ENCODE measurements at regions not wholly inside any gene's neighbourhood (a gene's known extent, or its start where the extent isn't known, plus 50 kb on each side); places are given as distances from the start of the nearest gene placed in this dataset.

DNA sequence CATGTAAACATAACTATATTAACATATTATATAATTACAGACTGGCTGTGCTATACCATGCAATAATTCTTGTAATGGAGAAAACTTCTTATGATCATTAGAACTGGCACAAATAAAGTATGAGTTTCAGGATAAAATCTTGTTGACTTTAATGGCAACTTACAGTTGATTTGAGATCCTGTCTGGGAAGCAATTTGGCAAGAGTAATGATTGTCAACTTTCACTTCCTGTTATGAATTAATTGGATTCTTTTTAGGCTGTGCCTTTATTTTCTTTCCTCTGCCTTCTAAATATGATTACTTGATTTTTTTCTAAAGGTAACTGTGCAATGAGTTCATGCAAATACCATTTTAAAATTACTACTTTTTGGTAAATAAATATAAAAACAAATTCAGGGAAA is 158.1 kb upstream of the B3GAT2 start:
- TF ChIP-seq MYC (IDR thresholded peaks at IDR 0.05; ENCODE audit: borderline replicate concordance, low read length) = no peak
- no peak for TF ChIP-seq RAD21 (conservative IDR thresholded peaks at IDR 0.05 in 1 of 2, IDR thresholded peaks at IDR 0.05 in 1 of 2)
- TF ChIP-seq, protein P1, sequence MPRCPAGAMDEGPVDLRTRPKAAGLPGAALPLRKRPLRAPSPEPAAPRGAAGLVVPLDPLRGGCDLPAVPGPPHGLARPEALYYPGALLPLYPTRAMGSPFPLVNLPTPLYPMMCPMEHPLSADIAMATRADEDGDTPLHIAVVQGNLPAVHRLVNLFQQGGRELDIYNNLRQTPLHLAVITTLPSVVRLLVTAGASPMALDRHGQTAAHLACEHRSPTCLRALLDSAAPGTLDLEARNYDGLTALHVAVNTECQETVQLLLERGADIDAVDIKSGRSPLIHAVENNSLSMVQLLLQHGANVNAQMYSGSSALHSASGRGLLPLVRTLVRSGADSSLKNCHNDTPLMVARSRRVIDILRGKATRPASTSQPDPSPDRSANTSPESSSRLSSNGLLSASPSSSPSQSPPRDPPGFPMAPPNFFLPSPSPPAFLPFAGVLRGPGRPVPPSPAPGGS (IDR thresholded peaks at IDR 0.05) = no peak
- no peak for TF ChIP-seq EP300 (IDR thresholded peaks at IDR 0.05)
- no peak for TF ChIP-seq SMC3 (IDR thresholded peaks at IDR 0.05)
- TF ChIP-seq, protein P2, sequence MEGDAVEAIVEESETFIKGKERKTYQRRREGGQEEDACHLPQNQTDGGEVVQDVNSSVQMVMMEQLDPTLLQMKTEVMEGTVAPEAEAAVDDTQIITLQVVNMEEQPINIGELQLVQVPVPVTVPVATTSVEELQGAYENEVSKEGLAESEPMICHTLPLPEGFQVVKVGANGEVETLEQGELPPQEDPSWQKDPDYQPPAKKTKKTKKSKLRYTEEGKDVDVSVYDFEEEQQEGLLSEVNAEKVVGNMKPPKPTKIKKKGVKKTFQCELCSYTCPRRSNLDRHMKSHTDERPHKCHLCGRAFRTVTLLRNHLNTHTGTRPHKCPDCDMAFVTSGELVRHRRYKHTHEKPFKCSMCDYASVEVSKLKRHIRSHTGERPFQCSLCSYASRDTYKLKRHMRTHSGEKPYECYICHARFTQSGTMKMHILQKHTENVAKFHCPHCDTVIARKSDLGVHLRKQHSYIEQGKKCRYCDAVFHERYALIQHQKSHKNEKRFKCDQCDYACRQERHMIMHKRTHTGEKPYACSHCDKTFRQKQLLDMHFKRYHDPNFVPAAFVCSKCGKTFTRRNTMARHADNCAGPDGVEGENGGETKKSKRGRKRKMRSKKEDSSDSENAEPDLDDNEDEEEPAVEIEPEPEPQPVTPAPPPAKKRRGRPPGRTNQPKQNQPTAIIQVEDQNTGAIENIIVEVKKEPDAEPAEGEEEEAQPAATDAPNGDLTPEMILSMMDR (IDR thresholded peaks at IDR 0.05) = no peak
- TF ChIP-seq MAFK (IDR thresholded peaks at IDR 0.05; ENCODE audit: partially characterized antibody) = no peak
- TF ChIP-seq, protein P3, sequence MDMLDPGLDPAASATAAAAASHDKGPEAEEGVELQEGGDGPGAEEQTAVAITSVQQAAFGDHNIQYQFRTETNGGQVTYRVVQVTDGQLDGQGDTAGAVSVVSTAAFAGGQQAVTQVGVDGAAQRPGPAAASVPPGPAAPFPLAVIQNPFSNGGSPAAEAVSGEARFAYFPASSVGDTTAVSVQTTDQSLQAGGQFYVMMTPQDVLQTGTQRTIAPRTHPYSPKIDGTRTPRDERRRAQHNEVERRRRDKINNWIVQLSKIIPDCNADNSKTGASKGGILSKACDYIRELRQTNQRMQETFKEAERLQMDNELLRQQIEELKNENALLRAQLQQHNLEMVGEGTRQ (IDR thresholded peaks at IDR 0.05) = no peak
